ENCODE measurements at regions not wholly inside any gene's neighbourhood (a gene's known extent, or its start where the extent isn't known, plus 50 kb on each side); places are given as distances from the start of the nearest gene placed in this dataset.

DNA sequence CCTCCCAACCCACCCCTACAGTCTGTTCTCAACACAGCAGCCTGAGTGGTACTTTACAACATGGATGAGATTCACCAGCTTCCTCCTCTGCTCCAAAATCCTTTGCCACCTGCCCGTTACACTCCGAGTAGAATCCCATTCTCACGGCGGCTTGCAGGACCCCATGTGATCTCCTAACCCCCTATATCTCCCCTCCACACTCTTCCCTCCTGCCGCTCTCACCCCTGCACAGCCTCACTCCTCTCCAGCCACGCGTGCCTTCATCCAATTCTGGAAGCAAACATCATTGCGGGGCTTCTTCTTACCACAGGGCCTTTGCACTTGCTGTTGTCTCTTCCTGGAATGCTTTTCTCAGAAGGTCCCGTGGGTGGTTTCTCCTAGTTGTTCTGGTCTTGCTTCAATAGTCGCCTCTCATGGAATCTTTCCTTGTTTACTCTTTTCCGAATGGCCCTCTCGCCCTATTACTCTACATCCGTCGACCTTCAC, 472.3 kb downstream of the CDH26 start:
- DNase-seq (ENCODE audit: low read depth in 3 of 3) = no peak

DNA sequence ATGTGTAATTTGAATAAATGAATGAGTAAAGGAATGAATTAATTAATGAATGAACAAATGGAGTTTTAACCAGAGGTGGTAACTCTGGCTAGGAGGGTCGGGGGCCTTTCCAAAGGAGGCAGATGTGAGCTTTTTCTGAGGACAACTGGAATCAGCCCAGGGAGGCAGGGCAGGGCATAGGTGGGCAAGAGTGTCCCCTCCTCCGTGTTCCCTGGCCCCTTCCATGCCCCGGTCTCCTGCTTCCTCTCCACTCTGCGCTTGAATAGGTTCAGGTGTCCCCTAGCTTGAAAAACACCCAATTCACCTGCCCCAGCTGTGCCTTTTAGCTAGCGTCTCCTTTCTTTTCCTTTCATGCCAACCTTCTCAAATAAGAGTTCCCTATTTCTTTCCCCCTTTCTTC, 473.1 kb downstream of the CDH26 start:
- no peak for DNase-seq (ENCODE audit: low read depth in 3 of 3)

DNA sequence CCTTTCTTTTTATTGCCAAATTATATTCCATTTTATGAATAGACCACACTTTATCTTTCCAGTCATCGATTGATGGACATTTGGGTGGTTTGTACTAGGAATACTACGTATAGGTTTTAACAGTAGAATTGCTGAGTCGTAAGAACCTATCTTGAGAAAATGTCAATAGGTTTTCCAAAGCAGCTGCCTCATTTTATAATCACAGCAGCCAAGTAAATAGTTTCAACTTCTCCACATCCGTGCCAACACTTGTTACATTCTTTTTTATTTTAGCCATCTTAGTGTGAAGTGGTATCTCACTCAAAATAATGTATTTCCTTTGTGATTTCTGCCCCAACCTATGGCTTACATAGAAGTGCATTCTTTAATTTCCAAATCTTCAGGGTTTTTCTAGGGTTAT, 479.2 kb downstream of the CDH26 start:
- no peak for DNase-seq (ENCODE audit: low read depth in 3 of 3)

DNA sequence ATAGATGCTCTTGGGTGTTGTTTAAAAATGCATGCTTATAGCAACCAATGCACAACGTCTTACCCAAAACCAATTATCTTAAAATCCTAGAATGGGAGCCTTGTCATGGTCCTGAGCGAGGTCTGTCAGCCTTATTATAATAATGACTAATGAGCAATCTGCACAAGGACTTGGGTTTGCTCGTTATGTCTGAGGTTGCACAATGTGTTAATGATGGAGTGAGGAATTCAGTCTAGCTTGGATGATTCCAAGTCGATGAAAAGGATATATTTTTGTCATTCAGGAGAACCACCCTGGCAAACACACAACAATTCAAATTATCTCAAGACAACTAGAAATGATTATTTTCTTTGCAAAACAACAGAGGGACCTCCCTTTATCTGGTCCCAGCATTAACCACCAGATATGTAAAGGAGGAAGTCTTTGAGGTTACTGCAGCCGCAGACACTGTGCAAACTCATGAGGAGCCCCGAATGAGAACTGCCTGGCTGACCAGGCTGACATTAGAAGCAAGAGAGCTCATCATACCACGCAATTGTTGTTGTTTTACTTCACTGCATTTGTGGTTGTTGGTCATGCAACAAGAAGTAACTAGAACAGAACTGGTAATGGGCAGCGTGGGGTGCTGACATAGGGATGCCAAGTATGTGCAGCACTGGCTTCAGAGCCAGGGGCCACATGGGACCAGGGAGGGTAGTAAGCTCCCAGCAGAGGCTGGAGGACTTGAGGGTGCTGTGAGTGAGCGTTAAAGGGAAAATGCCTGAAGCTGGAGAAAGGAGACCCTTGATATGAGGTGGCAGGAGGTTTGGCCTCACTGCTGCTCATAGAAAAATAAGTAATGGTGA, 488.3 kb downstream of the CDH26 start:
- no peak for DNase-seq (ENCODE audit: low read depth in 3 of 3)

DNA sequence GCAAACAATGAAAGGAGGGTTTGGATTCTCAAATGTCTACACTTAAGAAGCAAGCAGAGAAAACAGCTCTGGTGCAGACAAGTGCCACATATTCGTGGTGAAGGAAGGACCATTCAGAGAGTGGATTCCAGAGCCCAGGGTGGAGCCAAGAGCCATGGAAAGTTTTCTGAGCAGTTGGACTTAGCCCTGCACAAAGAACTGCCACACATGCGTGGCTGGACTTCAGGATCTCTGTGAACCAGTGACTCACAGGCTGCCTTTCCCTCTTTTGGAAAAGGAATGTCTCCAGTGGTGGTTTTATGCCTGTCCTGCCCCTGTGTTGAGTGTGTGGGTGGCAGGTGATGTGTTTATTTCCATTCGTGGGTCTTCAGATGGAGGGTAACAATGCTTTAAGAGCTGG, 489.5 kb downstream of the CDH26 start:
- no peak for DNase-seq (ENCODE audit: low read depth in 3 of 3)

DNA sequence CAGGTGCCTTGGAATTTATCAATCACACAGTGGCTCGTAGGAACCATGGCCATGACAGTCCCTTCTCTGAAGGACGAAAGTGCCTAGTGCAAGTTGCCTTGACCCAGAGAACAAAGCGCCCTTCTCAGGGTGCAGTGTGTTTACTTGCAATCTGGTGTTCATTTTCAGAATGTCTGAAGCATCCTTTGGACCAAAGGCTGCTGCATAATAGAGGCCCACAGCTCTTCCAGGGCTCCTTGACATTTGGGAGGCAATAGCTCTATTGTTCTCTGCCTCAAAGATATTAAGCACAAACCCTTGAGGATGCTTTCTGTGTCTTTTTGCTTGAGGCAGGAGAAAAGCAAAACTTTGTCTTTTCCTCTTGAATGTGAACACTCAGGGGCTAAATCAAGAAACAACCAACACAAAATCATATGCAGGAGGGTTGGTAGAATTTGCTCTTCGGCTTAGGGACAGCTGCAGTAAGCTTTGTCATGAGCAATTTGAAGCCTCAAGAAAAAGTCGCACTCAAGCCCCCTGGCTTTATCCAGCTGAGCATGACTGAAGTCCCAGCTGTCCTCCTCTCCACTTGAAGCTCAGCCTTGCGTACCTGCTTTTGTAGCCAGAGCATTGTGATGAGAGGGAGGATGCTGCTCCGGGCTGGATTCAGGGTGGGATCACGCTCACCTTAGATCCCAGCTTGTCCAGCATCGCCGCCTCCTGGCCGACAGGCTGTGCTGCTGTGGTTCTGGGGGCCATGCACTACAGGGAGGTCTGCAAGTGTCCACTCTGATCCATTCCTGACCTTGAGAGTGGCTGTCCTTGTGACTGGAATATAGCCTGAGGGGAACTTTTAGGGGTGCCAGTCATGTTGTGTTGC, 495.4 kb downstream of the CDH26 start:
- DNase-seq (ENCODE audit: low read depth in 3 of 3) = no peak

DNA sequence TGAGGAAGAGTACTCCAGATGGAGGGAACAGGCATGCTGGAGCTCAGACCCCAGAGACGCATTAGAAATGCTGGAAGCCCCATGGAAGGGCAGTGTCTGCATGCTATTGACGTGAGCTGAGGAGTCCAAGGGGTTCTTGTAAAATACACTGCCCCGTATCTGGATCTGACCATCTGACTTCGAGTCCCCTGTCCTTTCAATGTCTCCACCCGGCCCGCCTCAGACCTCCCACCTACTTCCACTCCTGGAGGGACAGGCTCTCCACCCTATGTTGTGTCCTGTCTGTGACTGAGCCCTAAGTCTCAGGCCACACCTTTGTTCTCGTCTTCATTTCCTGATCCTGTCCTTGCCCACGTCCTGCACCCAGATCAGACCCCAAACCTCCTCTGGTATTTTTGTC, 496.3 kb downstream of the CDH26 start:
- DNase-seq (ENCODE audit: low read depth in 3 of 3) = no peak

DNA sequence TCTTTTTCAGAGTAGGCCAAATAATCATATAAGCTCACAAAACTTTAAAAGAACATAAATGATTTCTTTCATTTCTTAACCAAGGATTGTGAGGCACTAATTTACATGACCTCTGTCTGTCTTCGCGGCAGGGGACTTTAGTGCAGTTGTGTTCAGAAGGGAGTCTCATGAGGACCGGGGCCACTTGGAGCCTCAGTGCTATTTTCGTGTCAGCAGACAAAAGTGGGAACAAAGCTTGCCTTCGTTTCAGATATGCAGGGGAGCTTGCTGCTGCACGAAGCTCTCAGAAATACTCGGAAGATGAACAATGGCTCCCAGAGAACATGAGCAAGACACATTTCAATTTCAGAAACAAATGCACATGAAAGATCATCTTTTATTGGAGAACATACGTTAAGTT, 497.0 kb downstream of the CDH26 start:
- no peak for DNase-seq (ENCODE audit: low read depth in 3 of 3)

DNA sequence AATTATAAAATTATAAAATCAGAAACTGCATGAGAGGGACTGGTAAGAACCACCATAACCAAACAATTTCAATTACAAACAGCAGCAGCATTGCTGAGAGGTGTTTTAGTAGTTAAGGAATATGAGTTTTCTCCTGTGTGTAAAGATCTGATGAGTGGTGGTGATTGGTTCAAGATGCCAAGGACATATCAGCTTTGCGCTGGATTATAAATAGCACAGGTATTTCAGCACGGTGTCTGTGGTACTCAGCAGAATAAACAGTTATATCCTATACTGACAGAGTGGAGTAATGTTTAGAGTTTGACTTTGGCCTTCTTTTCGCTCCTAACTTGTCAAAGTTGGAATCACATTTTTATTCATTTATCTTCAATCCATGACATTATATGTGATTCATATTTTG, 501.0 kb downstream of the CDH26 start:
- DNase-seq (ENCODE audit: low read depth in 3 of 3) = no peak

DNA sequence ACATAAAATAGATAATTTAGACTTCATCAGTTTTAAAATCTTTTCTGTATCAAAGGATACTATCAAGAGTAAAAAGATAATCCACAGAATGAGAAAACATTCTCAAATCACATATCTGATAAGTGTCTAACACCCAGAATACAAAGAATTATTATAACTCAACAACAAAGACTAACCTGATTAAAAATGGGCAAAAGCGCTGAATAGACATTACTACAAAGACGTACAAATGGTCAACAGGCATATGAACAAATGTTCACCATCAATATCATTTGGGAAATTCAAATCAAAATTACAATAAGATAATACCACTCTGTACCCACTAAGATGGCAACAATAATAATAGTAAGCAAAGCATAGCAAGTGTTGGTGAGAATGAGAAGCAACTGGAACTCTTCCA, 503.8 kb downstream of the CDH26 start:
- DNase-seq (ENCODE audit: low read depth in 3 of 3) = no peak

DNA sequence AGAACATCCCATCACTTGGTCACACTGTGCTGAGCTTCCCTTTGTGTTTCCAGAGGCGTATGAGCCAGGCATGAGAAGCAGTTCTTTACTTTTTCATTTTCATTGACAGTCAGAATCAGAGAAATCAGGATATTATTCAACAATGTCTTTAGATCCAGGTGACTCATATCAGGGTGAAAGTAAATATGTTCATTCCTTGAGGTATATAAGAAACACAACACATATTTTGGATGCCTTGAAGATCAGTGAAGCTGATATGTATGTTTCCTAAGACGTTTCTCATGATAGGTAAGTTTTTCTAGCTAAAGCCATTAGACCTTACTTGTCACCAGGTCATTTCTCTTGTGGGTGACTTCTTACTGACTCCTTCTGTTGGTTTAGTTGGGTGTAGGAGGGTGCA, 505.6 kb downstream of the CDH26 start:
- DNase-seq (ENCODE audit: low read depth in 3 of 3) = no peak

DNA sequence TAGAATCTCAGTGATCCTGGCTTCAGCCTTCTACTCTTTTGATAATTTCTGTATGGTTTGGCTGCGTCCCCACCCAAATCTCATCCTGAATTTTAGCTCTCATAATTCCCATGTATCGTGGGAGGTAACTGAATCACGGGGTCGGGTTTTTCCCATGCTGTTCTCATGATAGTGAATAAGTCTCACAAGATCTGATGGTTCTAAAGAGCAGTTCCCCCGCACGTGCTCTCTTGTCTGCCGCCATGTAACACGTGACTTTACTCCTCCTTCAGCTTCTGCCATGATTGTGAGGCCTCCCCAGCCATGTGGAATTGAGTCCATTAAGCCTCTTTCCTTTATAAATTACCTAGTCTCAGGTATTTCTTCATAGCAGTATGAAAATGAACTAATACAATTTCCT, 507.2 kb downstream of the CDH26 start:
- no peak for DNase-seq (ENCODE audit: low read depth in 3 of 3)

DNA sequence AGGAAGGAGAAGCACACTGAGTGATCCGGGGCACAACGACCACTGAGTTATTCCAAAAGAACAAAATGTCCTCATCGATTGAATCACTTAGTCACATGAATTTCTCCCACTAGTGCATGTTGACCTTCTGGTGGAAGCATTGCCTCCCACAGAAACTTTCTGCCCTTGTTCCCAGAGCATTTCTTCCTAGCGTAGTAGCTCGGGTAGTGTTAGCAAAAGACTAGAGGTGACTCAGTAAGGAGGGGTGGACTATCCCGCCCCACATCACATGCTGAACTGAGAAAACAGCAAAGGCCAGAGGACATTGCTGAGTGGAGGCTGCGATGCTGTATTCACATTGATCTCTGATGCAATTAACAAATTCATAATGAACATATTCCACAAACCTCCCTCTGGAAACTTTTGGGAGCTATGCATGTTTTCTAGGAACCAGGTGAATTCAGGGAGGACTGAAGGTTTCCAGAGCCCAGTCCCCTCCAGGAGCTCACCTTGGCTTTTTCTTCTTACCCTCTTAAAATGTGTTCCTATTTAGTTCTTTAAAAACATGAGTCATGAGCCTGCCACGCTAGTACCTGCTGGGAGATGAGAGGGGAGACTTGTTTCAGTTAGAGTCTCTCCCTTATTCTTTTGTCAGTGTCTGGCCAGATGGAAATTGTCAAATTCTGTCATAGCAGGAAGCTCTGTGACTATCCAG, 507.9 kb downstream of the CDH26 start:
- DNase-seq (ENCODE audit: low read depth in 3 of 3) = no peak

DNA sequence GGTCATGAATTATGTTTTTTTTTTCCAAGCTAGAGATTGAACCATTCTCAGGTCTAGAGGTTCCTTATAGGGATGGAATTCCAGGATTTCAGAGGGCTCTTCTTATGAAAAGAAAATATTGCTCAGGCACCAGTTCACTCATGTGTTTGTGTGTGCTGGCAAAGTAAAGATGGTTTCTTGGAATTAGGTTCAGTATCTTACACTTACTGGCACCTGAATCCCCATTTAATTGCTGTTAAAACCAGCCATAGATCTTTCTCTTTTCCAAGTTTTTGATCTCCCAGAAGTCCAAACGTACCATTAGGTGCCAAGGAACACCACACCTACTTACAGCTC, 508.4 kb downstream of the CDH26 start:
- DNase-seq (ENCODE audit: low read depth in 3 of 3) = no peak

DNA sequence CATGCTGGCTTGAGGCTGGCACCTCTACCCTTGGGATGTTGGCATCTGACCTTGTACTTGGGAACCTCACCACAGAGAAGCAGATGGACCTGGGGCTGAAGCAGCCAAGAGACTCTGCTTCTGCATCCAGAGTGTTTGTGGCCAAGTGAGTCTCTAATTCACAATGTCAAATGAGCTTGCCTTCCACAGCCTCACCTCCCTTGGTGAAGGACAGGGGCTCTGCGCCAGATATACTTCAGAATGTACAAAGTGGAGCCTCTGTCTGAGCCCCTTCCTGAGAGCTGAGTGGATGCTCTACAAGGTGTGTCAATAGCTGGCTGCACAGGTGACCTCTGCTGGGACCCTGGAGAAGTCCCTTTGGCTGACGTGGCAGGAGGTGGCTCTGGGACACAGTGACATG, 508.9 kb downstream of the CDH26 start:
- DNase-seq (ENCODE audit: low read depth in 3 of 3) = no peak

DNA sequence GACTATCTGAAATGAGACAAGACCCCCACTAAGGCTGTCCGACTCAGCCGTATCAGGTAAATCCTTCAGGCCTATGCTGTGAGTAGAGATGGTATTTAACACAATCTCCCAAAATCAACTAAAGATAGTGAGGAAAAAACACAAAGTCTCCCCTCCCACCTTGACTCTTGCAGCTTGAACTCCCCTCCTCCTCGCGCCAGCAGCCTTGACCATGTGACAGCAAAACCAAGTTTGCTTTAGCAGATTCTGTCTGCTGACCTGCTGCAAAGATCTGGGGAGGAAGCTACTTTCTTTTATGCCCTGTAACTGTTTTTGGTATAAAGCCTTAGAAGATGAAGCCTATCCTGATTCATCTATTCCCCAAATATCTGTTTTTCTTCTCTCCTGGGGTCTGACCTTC, 509.5 kb downstream of the CDH26 start:
- DNase-seq (ENCODE audit: low read depth in 3 of 3) = no peak

DNA sequence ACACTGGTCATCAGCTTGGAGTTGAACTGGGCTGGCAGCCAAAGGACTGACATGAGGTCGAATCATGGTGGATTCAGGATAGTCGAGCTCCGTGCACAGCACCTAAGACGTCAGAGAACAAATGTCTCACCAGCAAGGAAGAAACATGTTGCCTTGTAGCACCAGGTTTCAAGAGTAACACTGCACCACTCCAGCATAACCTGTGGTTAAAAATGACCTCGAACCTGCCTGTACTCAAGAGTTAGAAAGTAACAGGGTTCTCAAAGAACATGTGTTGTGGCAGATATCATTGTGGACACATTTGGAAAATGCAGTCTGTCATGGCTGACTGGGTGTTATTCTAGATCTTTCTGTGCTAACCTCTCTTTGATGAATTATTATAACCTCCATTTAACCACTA, 511.6 kb downstream of the CDH26 start:
- no peak for DNase-seq (ENCODE audit: low read depth in 3 of 3)

DNA sequence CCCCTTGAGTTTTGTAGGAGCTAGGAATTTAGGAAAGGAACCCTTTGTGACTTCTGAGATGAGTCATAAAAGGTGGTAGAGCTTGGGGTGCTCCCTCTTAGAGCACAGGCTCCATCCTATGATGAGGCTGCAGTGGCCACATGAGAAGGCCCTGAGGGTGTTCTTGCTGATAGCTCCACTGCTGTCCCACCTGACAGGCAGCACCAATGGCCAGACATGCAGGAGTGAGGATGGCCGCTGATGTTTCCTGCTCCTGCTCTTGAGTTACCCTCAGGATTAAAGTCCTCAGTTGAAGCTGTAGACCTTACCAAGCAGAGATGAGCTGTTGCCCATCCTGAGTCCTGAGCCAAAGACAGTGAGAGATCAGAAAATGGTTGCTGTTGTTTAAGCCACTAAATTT, 512.1 kb downstream of the CDH26 start:
- no peak for DNase-seq (ENCODE audit: low read depth in 3 of 3)

DNA sequence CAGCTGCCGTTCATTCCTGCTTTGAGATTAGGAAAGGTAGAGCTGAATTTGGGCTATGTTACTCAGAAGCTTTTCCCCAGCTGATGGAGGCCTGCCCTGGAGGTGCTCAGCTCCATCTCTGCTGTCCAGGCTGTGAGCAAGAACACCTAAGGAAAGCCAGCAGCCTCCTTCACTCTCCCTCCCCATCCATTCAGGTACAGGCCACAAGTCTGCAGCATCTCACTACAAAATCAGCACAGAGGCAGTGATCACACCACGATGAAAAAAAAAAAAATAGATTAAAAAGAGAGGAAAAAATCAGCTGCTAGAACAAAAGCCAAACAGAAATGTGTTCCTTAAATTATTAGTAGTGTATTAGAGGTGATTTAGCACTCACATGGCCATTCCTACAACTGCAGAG, 515.0 kb downstream of the CDH26 start:
- no peak for DNase-seq (ENCODE audit: low read depth in 3 of 3)

DNA sequence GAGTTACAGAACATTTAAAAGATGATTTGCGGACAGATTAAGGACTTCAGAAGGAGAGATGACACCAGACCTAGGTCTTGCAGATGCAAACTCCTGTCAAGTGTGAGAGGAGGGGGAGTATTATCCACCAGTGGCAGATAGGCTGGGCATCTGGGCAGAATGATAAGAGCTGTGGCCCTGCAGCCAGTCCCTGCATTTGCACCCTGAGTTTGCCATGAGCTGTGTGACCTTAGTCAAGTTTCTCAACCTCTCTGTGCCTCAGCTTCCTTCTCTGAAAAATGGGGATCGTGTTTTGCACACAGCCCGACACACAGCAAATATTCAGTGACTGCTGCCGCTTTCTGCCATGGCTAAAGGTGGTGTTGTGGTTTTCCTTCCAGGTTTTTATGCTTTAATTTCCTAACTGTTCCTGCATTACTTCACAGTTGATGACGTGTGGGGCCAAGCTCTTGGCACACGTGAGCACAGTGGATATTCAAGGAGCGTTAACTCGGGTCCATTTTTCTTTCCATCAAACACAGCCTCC, 516.2 kb downstream of the CDH26 start:
- no peak for DNase-seq (ENCODE audit: low read depth in 3 of 3)

DNA sequence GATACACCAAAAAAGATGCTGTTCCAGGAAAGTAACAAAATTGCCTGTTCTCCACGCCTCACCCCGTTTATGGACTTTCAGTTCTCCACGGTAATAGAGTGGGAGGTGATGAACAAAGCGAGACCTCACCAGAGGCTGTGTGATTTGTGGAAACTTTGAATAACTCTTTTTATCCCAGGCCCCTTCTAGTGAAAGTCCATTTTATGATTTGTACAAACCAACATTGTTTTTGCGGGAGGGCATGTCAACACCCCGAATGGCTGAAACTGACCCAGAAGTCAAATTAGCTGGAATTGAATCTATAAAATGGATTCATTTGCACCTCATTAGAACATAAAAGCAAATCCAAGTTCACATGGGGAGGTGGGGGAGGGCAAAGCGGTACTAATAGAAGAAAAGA, 517.8 kb downstream of the CDH26 start:
- no peak for DNase-seq (ENCODE audit: low read depth in 3 of 3)

DNA sequence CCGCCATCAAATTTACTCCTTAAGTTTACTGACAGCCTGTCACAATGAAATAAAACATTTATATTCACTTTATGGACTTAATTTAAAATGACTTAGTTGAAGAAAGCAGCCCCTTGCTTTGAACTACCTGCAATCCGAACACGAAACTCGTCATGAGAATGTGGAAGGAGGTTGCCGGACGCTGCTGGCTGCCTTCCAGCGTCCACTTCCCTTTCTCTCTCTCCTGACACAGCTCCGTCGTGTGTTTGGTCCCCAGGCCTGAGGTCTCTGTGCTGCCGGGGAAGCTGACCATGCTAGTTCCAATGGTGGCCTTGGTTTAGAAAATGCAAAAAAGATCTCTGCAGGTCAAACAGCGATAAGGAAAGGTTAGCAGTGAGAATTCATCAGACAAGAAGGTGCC, 519.7 kb downstream of the CDH26 start:
- no peak for DNase-seq (ENCODE audit: low read depth in 3 of 3)
